OCI-LY7 (cell line): ENCODE measurements at regions not wholly inside any gene's neighbourhood (a gene's known extent, or its start where the extent isn't known, plus 50 kb on each side); places are given as distances from the start of the nearest gene placed in this dataset.

Source experiments
- EZH2phosphoT487 ChIP-seq: fragments of 200-600 bp; sonication (generic); IDR thresholded peaks from 2 replicates; pipeline ENCODE4 v1.6.1; 2018; ENCODE audit warnings: low read depth, borderline replicate concordance, mild to moderate bottlenecking, mixed run types, antibody characterized with exemption, low read length, moderate library complexity, mixed read lengths
- TF ChIP-seq, protein P1 (sequence below): fragments of 200-600 bp; sonication (generic); conservative IDR thresholded peaks from 2 replicates; pipeline ENCODE4 v1.5.1; 2014; ENCODE audit warnings: mild to moderate bottlenecking, antibody characterized with exemption, low read length, moderate library complexity, mixed read lengths

DNA sequence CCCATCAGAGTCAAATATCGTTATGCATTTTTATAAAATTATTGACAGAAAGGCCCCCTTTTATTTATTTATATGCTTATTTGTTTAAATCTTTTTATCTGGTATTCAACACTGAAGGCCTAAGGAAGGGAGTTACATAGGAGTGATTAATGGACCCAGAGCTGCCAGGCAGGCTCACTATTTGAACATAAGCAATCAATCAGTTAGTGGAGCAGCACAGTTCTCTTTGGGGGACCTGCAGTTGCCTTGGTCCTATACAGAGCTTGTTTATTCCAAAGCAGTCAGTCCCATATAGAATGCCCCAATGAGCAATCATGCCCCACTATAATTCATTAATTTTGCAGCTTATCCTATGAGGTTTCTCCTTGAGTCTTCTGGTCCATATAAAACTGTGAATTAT, 389.4 kb upstream of the GOT2 start:
- TF ChIP-seq EZH2phosphoT487, result no peak
- TF ChIP-seq, protein P1, sequence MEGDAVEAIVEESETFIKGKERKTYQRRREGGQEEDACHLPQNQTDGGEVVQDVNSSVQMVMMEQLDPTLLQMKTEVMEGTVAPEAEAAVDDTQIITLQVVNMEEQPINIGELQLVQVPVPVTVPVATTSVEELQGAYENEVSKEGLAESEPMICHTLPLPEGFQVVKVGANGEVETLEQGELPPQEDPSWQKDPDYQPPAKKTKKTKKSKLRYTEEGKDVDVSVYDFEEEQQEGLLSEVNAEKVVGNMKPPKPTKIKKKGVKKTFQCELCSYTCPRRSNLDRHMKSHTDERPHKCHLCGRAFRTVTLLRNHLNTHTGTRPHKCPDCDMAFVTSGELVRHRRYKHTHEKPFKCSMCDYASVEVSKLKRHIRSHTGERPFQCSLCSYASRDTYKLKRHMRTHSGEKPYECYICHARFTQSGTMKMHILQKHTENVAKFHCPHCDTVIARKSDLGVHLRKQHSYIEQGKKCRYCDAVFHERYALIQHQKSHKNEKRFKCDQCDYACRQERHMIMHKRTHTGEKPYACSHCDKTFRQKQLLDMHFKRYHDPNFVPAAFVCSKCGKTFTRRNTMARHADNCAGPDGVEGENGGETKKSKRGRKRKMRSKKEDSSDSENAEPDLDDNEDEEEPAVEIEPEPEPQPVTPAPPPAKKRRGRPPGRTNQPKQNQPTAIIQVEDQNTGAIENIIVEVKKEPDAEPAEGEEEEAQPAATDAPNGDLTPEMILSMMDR, result no peak
